ENCODE measurements at regions not wholly inside any gene's neighbourhood (a gene's known extent, or its start where the extent isn't known, plus 50 kb on each side); places are given as distances from the start of the nearest gene placed in this dataset.
"Not testable (repeated sequence)": the region's sequence is repeated elsewhere in the genome, so short reads cannot be mapped to it uniquely, and the experiment has no call there.

GRCh38 chr16:29191636-29192180 is 206.9 kb downstream of the LAT start:
- H3K4me2 ChIP-seq (ENCODE audit: low read length); H3K36me3 ChIP-seq (ENCODE audit: insufficient read depth, low read length); H3K4me1 ChIP-seq (ENCODE audit: control insufficient read depth, insufficient read depth, low read length); H3K27me3 ChIP-seq (ENCODE audit: control insufficient read depth, insufficient read depth, low read length); H3K9ac ChIP-seq (ENCODE audit: low read depth, low read length); H3K4me3 ChIP-seq (ENCODE audit: low read length); H3K9me3 ChIP-seq (replicated peaks; ENCODE audit: low read length): not testable (repeated sequence)

- H3K9me3 ChIP-seq (replicated peaks; ENCODE audit: low read length) = not testable (repeated sequence)
Measured at GRCh38 chr16:29190553-29191431, 205.9 kb downstream of the LAT start.

GRCh38 chr16:29188806-29189205 is 204.0 kb downstream of the LAT start:
- not testable (repeated sequence) for H3K9me3 ChIP-seq (replicated peaks; ENCODE audit: low read length)
- H3K4me1 ChIP-seq (ENCODE audit: control insufficient read depth, insufficient read depth, low read length) = peaks cover 13% of the 10 kb centered on the region

More at GRCh38 chr16:29190553-29191431, 205.9 kb downstream of the LAT start:
- H3K36me3 ChIP-seq (ENCODE audit: insufficient read depth, low read length); H3K27me3 ChIP-seq (ENCODE audit: control insufficient read depth, insufficient read depth, low read length); H3K4me2 ChIP-seq (ENCODE audit: low read length); H3K9ac ChIP-seq (ENCODE audit: low read depth, low read length); H3K4me3 ChIP-seq (ENCODE audit: low read length); H3K4me1 ChIP-seq (ENCODE audit: control insufficient read depth, insufficient read depth, low read length): not testable (repeated sequence)

GRCh38 chr16:29186306-29187220 is 201.7 kb downstream of the LAT start:
- H3K27me3 ChIP-seq (ENCODE audit: control insufficient read depth, insufficient read depth, low read length); H3K4me2 ChIP-seq (ENCODE audit: low read length); H3K9me3 ChIP-seq (replicated peaks; ENCODE audit: low read length); H3K4me3 ChIP-seq (ENCODE audit: low read length); H3K9ac ChIP-seq (ENCODE audit: low read depth, low read length); H3K36me3 ChIP-seq (ENCODE audit: insufficient read depth, low read length): not testable (repeated sequence)
- peaks cover 13% of the 10 kb centered on the region for H3K4me1 ChIP-seq (ENCODE audit: control insufficient read depth, insufficient read depth, low read length)

More at GRCh38 chr16:29188806-29189205, 204.0 kb downstream of the LAT start:
- H3K9ac ChIP-seq (ENCODE audit: low read depth, low read length); H3K4me3 ChIP-seq (ENCODE audit: low read length); H3K27me3 ChIP-seq (ENCODE audit: control insufficient read depth, insufficient read depth, low read length); H3K36me3 ChIP-seq (ENCODE audit: insufficient read depth, low read length); H3K4me2 ChIP-seq (ENCODE audit: low read length): not testable (repeated sequence)

- H3K9ac ChIP-seq (ENCODE audit: low read depth, low read length); H3K4me2 ChIP-seq (ENCODE audit: low read length); H3K36me3 ChIP-seq (ENCODE audit: insufficient read depth, low read length); H3K9me3 ChIP-seq (replicated peaks; ENCODE audit: low read length); H3K27me3 ChIP-seq (ENCODE audit: control insufficient read depth, insufficient read depth, low read length); H3K4me3 ChIP-seq (ENCODE audit: low read length): not testable (repeated sequence)
- peaks cover 13% of the 10 kb centered on the region for H3K4me1 ChIP-seq (ENCODE audit: control insufficient read depth, insufficient read depth, low read length)
Measured at GRCh38 chr16:29185872-29186271, 201.0 kb downstream of the LAT start.

- Histone ChIP-seq H3K4me3 (ENCODE audit: low read length) (peak overlapping the region; percentile 52), H3K4me2 (ENCODE audit: low read length) (peak overlapping the region; percentile 63), H3K4me1 (ENCODE audit: control insufficient read depth, insufficient read depth, low read length) (peaks cover 13% of the 10 kb centered on the region), H3K9ac (ENCODE audit: low read depth, low read length) (peak overlapping the region; percentile 70)
- not testable (repeated sequence) for H3K27me3 ChIP-seq (ENCODE audit: control insufficient read depth, insufficient read depth, low read length); H3K36me3 ChIP-seq (ENCODE audit: insufficient read depth, low read length); H3K9me3 ChIP-seq (replicated peaks; ENCODE audit: low read length)
Measured at GRCh38 chr16:29184738-29185438, 200.0 kb downstream of the LAT start.

GRCh38 chr16:29182940-29183868 is 198.4 kb downstream of the LAT start:
- H3K4me3 ChIP-seq (ENCODE audit: low read length); H3K4me2 ChIP-seq (ENCODE audit: low read length); H3K27me3 ChIP-seq (ENCODE audit: control insufficient read depth, insufficient read depth, low read length); H3K9ac ChIP-seq (ENCODE audit: low read depth, low read length); H3K36me3 ChIP-seq (ENCODE audit: insufficient read depth, low read length); H3K9me3 ChIP-seq (replicated peaks; ENCODE audit: low read length): not testable (repeated sequence)
- H3K4me1 ChIP-seq (ENCODE audit: control insufficient read depth, insufficient read depth, low read length) = peaks cover 24% of the 10 kb centered on the region

GRCh38 chr16:29182501-29182900 is 197.6 kb downstream of the LAT start:
- Histone ChIP-seq H3K4me1 (ENCODE audit: control insufficient read depth, insufficient read depth, low read length) (peaks cover 27% of the 10 kb centered on the region), H3K36me3 (ENCODE audit: insufficient read depth, low read length) (no peaks in the 10 kb centered on the region), H3K9ac (ENCODE audit: low read depth, low read length) (no peak overlapping the region), H3K27me3 (ENCODE audit: control insufficient read depth, insufficient read depth, low read length) (peaks cover 3% of the 10 kb centered on the region), H3K4me3 (ENCODE audit: low read length) (no peak overlapping the region), H3K4me2 (ENCODE audit: low read length) (no peak overlapping the region), H3K9me3 (replicated peaks; ENCODE audit: low read length) (no peaks in the 10 kb centered on the region)

GRCh38 chr16:29181921-29182411 is 197.1 kb downstream of the LAT start:
- peaks cover 27% of the 10 kb centered on the region for H3K4me1 ChIP-seq (ENCODE audit: control insufficient read depth, insufficient read depth, low read length)
- H3K36me3 ChIP-seq (ENCODE audit: insufficient read depth, low read length); H3K9ac ChIP-seq (ENCODE audit: low read depth, low read length); H3K9me3 ChIP-seq (replicated peaks; ENCODE audit: low read length); H3K4me2 ChIP-seq (ENCODE audit: low read length); H3K27me3 ChIP-seq (ENCODE audit: control insufficient read depth, insufficient read depth, low read length); H3K4me3 ChIP-seq (ENCODE audit: low read length): not testable (repeated sequence)

GRCh38 chr16:29181254-29181780 is 196.5 kb downstream of the LAT start:
- not testable (repeated sequence) for H3K4me3 ChIP-seq (ENCODE audit: low read length); H3K9ac ChIP-seq (ENCODE audit: low read depth, low read length); H3K36me3 ChIP-seq (ENCODE audit: insufficient read depth, low read length); H3K27me3 ChIP-seq (ENCODE audit: control insufficient read depth, insufficient read depth, low read length); H3K9me3 ChIP-seq (replicated peaks; ENCODE audit: low read length); H3K4me2 ChIP-seq (ENCODE audit: low read length)
- peaks cover 27% of the 10 kb centered on the region for H3K4me1 ChIP-seq (ENCODE audit: control insufficient read depth, insufficient read depth, low read length)
